Natural killer cell treated with Interleukin-12 subunit alpha and Interleukin-12 subunit beta and Interleukin-15 and Interleukin-18, amount 100 ng/mL, for 72 hours (primary cell): ENCODE measurements at regions not wholly inside any gene's neighbourhood (a gene's known extent, or its start where the extent isn't known, plus 50 kb on each side); places are given as distances from the start of the nearest gene placed in this dataset.

ENCODE experiments used
- ATAC-seq, 2 donors: fragments of 150-1000 bp; cut with Tn5 transposase in 1 of 2; sonication (Bioruptor Pico), chemical (Tn5 transposase) in 1 of 2; 2 replicates each; pipeline ENCODE4 v1.10.0; 2021
- DNase-seq: peaks from one replicate; pipeline ENCODE4 v3.0.0; 2022; ENCODE audit warnings: low spot score
- H3K27ac Mint-ChIP-seq, 2 donors: 1 replicate in 1 of 2; 2 replicates in 1 of 2; pipeline ENCODE4 v1.8.0; 2022; ENCODE audit warnings: mixed read lengths in 2 of 2, mild to moderate bottlenecking in 1 of 2, moderate library complexity in 1 of 2
- H3K27me3 Mint-ChIP-seq, 2 donors: 1 replicate in 1 of 2; 2 replicates in 1 of 2; pipeline ENCODE4 v1.8.0; 2022; ENCODE audit warnings: mixed read lengths in 2 of 2
- H3K36me3 Mint-ChIP-seq: one replicate; pipeline ENCODE4 v1.8.0; 2022; ENCODE audit warnings: mixed read lengths
- H3K4me1 Mint-ChIP-seq, 2 donors: 1 replicate in 1 of 2; 2 replicates in 1 of 2; pipeline ENCODE4 v1.8.0; 2022; ENCODE audit warnings: low read depth in 2 of 2, mixed read lengths in 2 of 2, mild to moderate bottlenecking in 1 of 2
- H3K4me3 Mint-ChIP-seq: one replicate; pipeline ENCODE4 v1.8.0; 2022; ENCODE audit warnings: mixed read lengths
- H3K9me3 Mint-ChIP-seq: 2 replicates; pipeline ENCODE4 v1.8.0; 2022; ENCODE audit warnings: mixed read lengths

GRCh38 chr1:63073309-63074306 is 248.8 kb upstream of the FOXD3 start:
- H3K27me3 Mint-ChIP-seq, result peaks cover 40 to 45% of the 10 kb centered on the region in 2 donors
- no peak overlapping the region for H3K4me3 Mint-ChIP-seq
- peaks cover 10% of the 10 kb centered on the region for H3K9me3 Mint-ChIP-seq
- peaks cover 5% of the 10 kb centered on the region for H3K36me3 Mint-ChIP-seq
- H3K27ac Mint-ChIP-seq, result no peak overlapping the region
- DNase-seq, result no peak
- no peaks in the 10 kb centered on the region for H3K4me1 Mint-ChIP-seq
- no peak for ATAC-seq

- Mint-ChIP-seq H3K27ac (no peak overlapping the region), H3K27me3 (peaks cover 40 to 45% of the 10 kb centered on the region in 2 donors)
- ATAC-seq, result no peak
These were observed 248.0 kb upstream of the FOXD3 start for GRCh38 chr1:63074321-63074720.

GRCh38 chr1:63082766-63083165 is 239.6 kb upstream of the FOXD3 start:
- Mint-ChIP-seq H3K27me3 (peaks cover 6 to 18% of the 10 kb centered on the region in 2 donors), H3K4me1 (no peaks in the 10 kb centered on the region), H3K27ac (no peak overlapping the region), H3K4me3 (no peak overlapping the region), H3K36me3 (no peaks in the 10 kb centered on the region), H3K9me3 (no peaks in the 10 kb centered on the region)
- no peak for DNase-seq
- ATAC-seq, result no peak

More at GRCh38 chr1:63074321-63074720, 248.0 kb upstream of the FOXD3 start:
- Mint-ChIP-seq H3K36me3 (peaks cover 5% of the 10 kb centered on the region), H3K4me3 (no peak overlapping the region), H3K9me3 (peaks cover 10% of the 10 kb centered on the region), H3K4me1 (no peaks in the 10 kb centered on the region)
- no peak for DNase-seq

GRCh38 chr1:63087966-63088365 is 234.4 kb upstream of the FOXD3 start:
- no peaks in the 10 kb centered on the region for H3K36me3 Mint-ChIP-seq

GRCh38 chr1:63099188-63099587 is 223.2 kb upstream of the FOXD3 start:
- H3K27me3 Mint-ChIP-seq, result peaks cover 4 to 11% of the 10 kb centered on the region in 2 donors
- ATAC-seq, result no peak
- no peak for DNase-seq
- H3K9me3 Mint-ChIP-seq, result no peaks in the 10 kb centered on the region
- H3K4me1 Mint-ChIP-seq, result no peaks in the 10 kb centered on the region
- H3K4me3 Mint-ChIP-seq, result no peak overlapping the region
- H3K36me3 Mint-ChIP-seq, result no peaks in the 10 kb centered on the region
- H3K27ac Mint-ChIP-seq, result no peak overlapping the region

More at GRCh38 chr1:63087966-63088365, 234.4 kb upstream of the FOXD3 start:
- Mint-ChIP-seq H3K4me3 (no peak overlapping the region), H3K9me3 (peaks cover 3% of the 10 kb centered on the region), H3K4me1 (no peaks in the 10 kb centered on the region), H3K27me3 (peaks cover 18 to 27% of the 10 kb centered on the region in 2 donors), H3K27ac (no peak overlapping the region)
- ATAC-seq, result no peak
- no peak for DNase-seq

- Mint-ChIP-seq H3K4me3 (no peak overlapping the region), H3K27me3 (peaks cover 10 to 18% of the 10 kb centered on the region in 2 donors), H3K4me1 (no peaks in the 10 kb centered on the region), H3K36me3 (no peaks in the 10 kb centered on the region), H3K9me3 (no peaks in the 10 kb centered on the region), H3K27ac (no peak overlapping the region)
- no peak for ATAC-seq
- no peak for DNase-seq
These were observed 221.0 kb upstream of the FOXD3 start for GRCh38 chr1:63101336-63101735.

- Mint-ChIP-seq H3K27ac (no peak overlapping the region), H3K9me3 (no peaks in the 10 kb centered on the region), H3K4me3 (no peak overlapping the region), H3K4me1 (no peaks in the 10 kb centered on the region), H3K27me3 (peaks cover 6 to 10% of the 10 kb centered on the region in 2 donors), H3K36me3 (no peaks in the 10 kb centered on the region)
- ATAC-seq, result no peak
- DNase-seq, result no peak
These were observed 218.7 kb upstream of the FOXD3 start for GRCh38 chr1:63103682-63104081.

GRCh38 chr1:63107066-63107465 is 215.3 kb upstream of the FOXD3 start:
- DNase-seq, result no peak
- Mint-ChIP-seq H3K27ac (no peak overlapping the region), H3K27me3 (peaks cover 13 to 15% of the 10 kb centered on the region in 2 donors), H3K9me3 (no peaks in the 10 kb centered on the region), H3K4me3 (no peak overlapping the region), H3K4me1 (no peaks in the 10 kb centered on the region), H3K36me3 (no peaks in the 10 kb centered on the region)
- ATAC-seq, result no peak

GRCh38 chr1:63108206-63108605 is 214.2 kb upstream of the FOXD3 start:
- Mint-ChIP-seq H3K4me3 (no peak overlapping the region), H3K36me3 (no peaks in the 10 kb centered on the region), H3K27me3 (peaks cover 20 to 23% of the 10 kb centered on the region in 2 donors), H3K27ac (no peak overlapping the region), H3K9me3 (no peaks in the 10 kb centered on the region), H3K4me1 (no peaks in the 10 kb centered on the region)
- ATAC-seq, result no peak
- DNase-seq, result no peak

GRCh38 chr1:63112155-63112900 is 210.0 kb upstream of the FOXD3 start:
- no peaks in the 10 kb centered on the region for H3K36me3 Mint-ChIP-seq
- no peaks in the 10 kb centered on the region for H3K9me3 Mint-ChIP-seq
- ATAC-seq (no peak), DNase-seq (no peak)
- H3K27ac Mint-ChIP-seq, result no peak overlapping the region
- no peaks in the 10 kb centered on the region for H3K4me1 Mint-ChIP-seq
- no peak overlapping the region for H3K4me3 Mint-ChIP-seq
- H3K27me3 Mint-ChIP-seq, result peaks cover 18% of the 10 kb centered on the region in 2 donors

GRCh38 chr1:63115527-63115926 is 206.8 kb upstream of the FOXD3 start:
- H3K27ac Mint-ChIP-seq, result no peak overlapping the region

GRCh38 chr1:63116016-63116415 is 206.4 kb upstream of the FOXD3 start:
- Mint-ChIP-seq H3K9me3 (no peaks in the 10 kb centered on the region), H3K4me3 (no peak overlapping the region), H3K36me3 (no peaks in the 10 kb centered on the region), H3K27ac (no peak overlapping the region), H3K27me3 (peaks cover 10 to 19% of the 10 kb centered on the region in 2 donors), H3K4me1 (no peaks in the 10 kb centered on the region)
- no peak for ATAC-seq
- no peak for DNase-seq

More at GRCh38 chr1:63115527-63115926, 206.8 kb upstream of the FOXD3 start:
- H3K9me3 Mint-ChIP-seq, result no peaks in the 10 kb centered on the region
- H3K4me1 Mint-ChIP-seq, result no peaks in the 10 kb centered on the region
- no peak overlapping the region for H3K4me3 Mint-ChIP-seq
- H3K36me3 Mint-ChIP-seq, result no peaks in the 10 kb centered on the region
- DNase-seq (no peak), ATAC-seq (no peak)
- peaks cover 11 to 19% of the 10 kb centered on the region in 2 donors for H3K27me3 Mint-ChIP-seq

- no peaks in the 10 kb centered on the region for H3K9me3 Mint-ChIP-seq
- H3K27me3 Mint-ChIP-seq, result peaks cover 4 to 18% of the 10 kb centered on the region in 2 donors
- ATAC-seq (no peak), DNase-seq (no peak)
- H3K36me3 Mint-ChIP-seq, result no peaks in the 10 kb centered on the region
- no peak overlapping the region for H3K27ac Mint-ChIP-seq
- no peaks in the 10 kb centered on the region for H3K4me1 Mint-ChIP-seq
- H3K4me3 Mint-ChIP-seq, result no peak overlapping the region
These were observed 202.7 kb upstream of the FOXD3 start for GRCh38 chr1:63119575-63120155.
